ENCODE measurements at regions not wholly inside any gene's neighbourhood (a gene's known extent, or its start where the extent isn't known, plus 50 kb on each side); places are given as distances from the start of the nearest gene placed in this dataset.

DNA sequence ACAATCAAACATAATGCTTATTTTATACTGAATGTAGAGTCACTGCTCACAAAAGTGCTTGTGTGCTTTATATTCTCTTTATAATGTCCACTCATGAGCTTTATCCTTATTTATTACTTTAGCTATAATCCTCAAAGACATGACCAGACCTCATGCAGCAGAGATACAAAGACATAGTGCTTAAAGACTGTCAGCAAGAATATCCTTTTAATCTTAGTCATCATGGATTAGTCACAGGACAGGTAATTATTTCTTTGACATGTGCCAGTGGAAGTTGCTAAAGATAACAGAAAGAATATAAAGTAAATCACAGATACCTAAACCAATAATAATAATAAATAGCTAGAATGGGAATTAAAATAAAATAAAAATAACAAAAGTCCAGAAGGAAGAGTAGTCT lies 707.5 kb downstream of the BCL11B start:
- CTCF ChIA-PET (ENCODE audit: low intra/inter-chr PET ratio, low total read pairs), result no interaction called here
- Histone ChIP-seq H3K9ac (ENCODE audit: insufficient read depth, low read depth, low read length) (no peak overlapping the region), H3K4me2 (ENCODE audit: low read depth, low read length) (no peak overlapping the region), H3K9me3 (ENCODE audit: low read length) (peaks cover 97% of the 10 kb centered on the region), H2AFZ (ENCODE audit: low read length) (no peak overlapping the region), H3K79me2 (ENCODE audit: insufficient read depth, low read length) (no peaks in the 10 kb centered on the region), H3K4me1 (ENCODE audit: insufficient read depth, low read length) (no peaks in the 10 kb centered on the region), H3K27me3 (ENCODE audit: control insufficient read depth in 1 of 2, insufficient read depth in 2 of 2, low read length in 2 of 2) (no peaks in the 10 kb centered on the region), H4K20me1 (ENCODE audit: insufficient read depth, low read length) (no peaks in the 10 kb centered on the region), H3K4me3 (replicated peaks in 1 of 3; ENCODE audit: insufficient read depth in 1 of 3, low read depth in 2 of 3, low read length in 3 of 3) (no peak overlapping the region), H3K36me3 (replicated peaks in 1 of 2; ENCODE audit: control insufficient read depth in 1 of 2, insufficient read depth in 2 of 2, low read length in 2 of 2) (no peaks in the 10 kb centered on the region; a peak in 1 of 5 replicates), H3K27ac (ENCODE audit: extremely low read length, insufficient read depth, low read length) (no peak overlapping the region)
- no peak for DNase-seq (ENCODE audit: low spot score)
- intact Hi-C loops (cut with micrococcal nuclease; ENCODE audit: unreplicated experiment), result no loop called here
- in situ Hi-C loops (cut with HindIII; ENCODE audit: extremely low pct_ligation_motif_present, low pct_unique_long_range_greater_than_20kb), result no loop called here
- no TSS peak for BruUV-seq (replicated peaks)
- TF ChIP-seq CHCHD3 (CRISPR knock-in tag; IDR thresholded peaks at IDR 0.05) (no peak), ZNF570 (CRISPR knock-in tag; IDR thresholded peaks at IDR 0.05; ENCODE audit: borderline replicate concordance) (no peak), ZSCAN12 (CRISPR knock-in tag; IDR thresholded peaks at IDR 0.05) (no peak), ZNF598 (CRISPR knock-in tag; IDR thresholded peaks at IDR 0.05; ENCODE audit: borderline replicate concordance) (no peak), RBFOX2 (IDR thresholded peaks at IDR 0.05; ENCODE audit: low read depth, low read length) (no peak), POGZ (CRISPR knock-in tag; IDR thresholded peaks at IDR 0.05) (no peak), CHD4 (IDR thresholded peaks at IDR 0.05; ENCODE audit: borderline replicate concordance, low read length) (no peak), CBFB (CRISPR knock-in tag; IDR thresholded peaks at IDR 0.05) (no peak), XRCC5 (optimal IDR thresholded peaks at IDR 0.05; ENCODE audit: low read length) (no peak), ZNF17 (CRISPR knock-in tag; IDR thresholded peaks at IDR 0.05) (no peak), RXRA (CRISPR knock-in tag; IDR thresholded peaks at IDR 0.05) (no peak), ZNF530 (CRISPR knock-in tag; IDR thresholded peaks at IDR 0.05; ENCODE audit: low read depth) (no peak), KLF16 (CRISPR knock-in tag; IDR thresholded peaks at IDR 0.05) (no peak), CEBPG (CRISPR knock-in tag; IDR thresholded peaks at IDR 0.05) (no peak), ZNF766 (CRISPR knock-in tag; IDR thresholded peaks at IDR 0.05; ENCODE audit: borderline replicate concordance) (no peak)
- TF ChIP-seq, protein P1, sequence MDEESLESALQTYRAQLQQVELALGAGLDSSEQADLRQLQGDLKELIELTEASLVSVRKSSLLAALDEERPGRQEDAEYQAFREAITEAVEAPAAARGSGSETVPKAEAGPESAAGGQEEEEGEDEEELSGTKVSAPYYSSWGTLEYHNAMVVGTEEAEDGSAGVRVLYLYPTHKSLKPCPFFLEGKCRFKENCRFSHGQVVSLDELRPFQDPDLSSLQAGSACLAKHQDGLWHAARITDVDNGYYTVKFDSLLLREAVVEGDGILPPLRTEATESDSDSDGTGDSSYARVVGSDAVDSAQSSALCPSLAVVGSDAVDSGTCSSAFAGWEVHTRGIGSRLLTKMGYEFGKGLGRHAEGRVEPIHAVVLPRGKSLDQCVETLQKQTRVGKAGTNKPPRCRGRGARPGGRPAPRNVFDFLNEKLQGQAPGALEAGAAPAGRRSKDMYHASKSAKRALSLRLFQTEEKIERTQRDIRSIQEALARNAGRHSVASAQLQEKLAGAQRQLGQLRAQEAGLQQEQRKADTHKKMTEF (CRISPR knock-in tag; IDR thresholded peaks at IDR 0.05), result no peak
- TF ChIP-seq, protein P2, sequence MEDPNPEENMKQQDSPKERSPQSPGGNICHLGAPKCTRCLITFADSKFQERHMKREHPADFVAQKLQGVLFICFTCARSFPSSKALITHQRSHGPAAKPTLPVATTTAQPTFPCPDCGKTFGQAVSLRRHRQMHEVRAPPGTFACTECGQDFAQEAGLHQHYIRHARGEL (CRISPR knock-in tag; IDR thresholded peaks at IDR 0.05), result no peak
- TF ChIP-seq, protein P3, sequence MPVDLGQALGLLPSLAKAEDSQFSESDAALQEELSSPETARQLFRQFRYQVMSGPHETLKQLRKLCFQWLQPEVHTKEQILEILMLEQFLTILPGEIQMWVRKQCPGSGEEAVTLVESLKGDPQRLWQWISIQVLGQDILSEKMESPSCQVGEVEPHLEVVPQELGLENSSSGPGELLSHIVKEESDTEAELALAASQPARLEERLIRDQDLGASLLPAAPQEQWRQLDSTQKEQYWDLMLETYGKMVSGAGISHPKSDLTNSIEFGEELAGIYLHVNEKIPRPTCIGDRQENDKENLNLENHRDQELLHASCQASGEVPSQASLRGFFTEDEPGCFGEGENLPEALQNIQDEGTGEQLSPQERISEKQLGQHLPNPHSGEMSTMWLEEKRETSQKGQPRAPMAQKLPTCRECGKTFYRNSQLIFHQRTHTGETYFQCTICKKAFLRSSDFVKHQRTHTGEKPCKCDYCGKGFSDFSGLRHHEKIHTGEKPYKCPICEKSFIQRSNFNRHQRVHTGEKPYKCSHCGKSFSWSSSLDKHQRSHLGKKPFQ (CRISPR knock-in tag; IDR thresholded peaks at IDR 0.05; ENCODE audit: insufficient replicate concordance), result no peak
- TF ChIP-seq, protein P4, sequence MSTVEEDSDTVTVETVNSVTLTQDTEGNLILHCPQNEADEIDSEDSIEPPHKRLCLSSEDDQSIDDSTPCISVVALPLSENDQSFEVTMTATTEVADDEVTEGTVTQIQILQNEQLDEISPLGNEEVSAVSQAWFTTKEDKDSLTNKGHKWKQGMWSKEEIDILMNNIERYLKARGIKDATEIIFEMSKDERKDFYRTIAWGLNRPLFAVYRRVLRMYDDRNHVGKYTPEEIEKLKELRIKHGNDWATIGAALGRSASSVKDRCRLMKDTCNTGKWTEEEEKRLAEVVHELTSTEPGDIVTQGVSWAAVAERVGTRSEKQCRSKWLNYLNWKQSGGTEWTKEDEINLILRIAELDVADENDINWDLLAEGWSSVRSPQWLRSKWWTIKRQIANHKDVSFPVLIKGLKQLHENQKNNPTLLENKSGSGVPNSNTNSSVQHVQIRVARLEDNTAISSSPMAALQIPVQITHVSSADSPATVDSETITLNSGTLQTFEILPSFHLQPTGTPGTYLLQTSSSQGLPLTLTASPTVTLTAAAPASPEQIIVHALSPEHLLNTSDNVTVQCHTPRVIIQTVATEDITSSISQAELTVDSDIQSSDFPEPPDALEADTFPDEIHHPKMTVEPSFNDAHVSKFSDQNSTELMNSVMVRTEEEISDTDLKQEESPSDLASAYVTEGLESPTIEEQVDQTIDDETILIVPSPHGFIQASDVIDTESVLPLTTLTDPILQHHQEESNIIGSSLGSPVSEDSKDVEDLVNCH (CRISPR knock-in tag; IDR thresholded peaks at IDR 0.05), result no peak
- TF ChIP-seq, protein P5, sequence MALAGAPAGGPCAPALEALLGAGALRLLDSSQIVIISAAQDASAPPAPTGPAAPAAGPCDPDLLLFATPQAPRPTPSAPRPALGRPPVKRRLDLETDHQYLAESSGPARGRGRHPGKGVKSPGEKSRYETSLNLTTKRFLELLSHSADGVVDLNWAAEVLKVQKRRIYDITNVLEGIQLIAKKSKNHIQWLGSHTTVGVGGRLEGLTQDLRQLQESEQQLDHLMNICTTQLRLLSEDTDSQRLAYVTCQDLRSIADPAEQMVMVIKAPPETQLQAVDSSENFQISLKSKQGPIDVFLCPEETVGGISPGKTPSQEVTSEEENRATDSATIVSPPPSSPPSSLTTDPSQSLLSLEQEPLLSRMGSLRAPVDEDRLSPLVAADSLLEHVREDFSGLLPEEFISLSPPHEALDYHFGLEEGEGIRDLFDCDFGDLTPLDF (CRISPR knock-in tag; IDR thresholded peaks at IDR 0.05), result no peak
- FAIRE-seq, result no peak
- POLR2A ChIA-PET, result no interaction called here
- no peak for ATAC-seq

Data from HepG2 (cell line).